ENCODE measurements at regions not wholly inside any gene's neighbourhood (a gene's known extent, or its start where the extent isn't known, plus 50 kb on each side); places are given as distances from the start of the nearest gene placed in this dataset.

DNA sequence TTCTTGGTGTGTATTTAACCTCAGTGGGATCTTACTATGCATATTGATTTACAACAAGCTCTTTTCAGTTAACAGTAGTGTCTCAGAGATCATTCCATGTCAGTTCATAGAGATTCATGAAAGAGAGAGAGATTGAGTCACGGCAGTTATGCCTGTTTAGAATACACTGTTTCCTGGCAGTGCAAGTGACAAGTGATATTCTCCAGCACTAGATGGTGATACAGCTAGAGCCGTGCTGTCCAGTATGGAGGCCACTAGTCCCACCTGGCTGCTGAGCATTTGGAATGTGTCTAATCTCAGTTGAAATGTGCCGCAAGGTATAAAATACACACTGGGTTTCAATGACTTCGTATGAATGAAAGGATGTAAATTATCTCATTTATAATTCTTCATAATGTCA, 184.4 kb downstream of the SUDS3 start:
- Histone ChIP-seq H3K36me3 (replicated peaks in 1 of 2; ENCODE audit: control insufficient read depth in 1 of 2, insufficient read depth in 2 of 2, low read length in 2 of 2) (no peaks in the 10 kb centered on the region), H3K4me3 (replicated peaks in 1 of 3; ENCODE audit: low read depth in 2 of 3, low read length in 3 of 3) (no peak overlapping the region), H3K9ac (ENCODE audit: insufficient read depth, low read length, poor library complexity, severe bottlenecking) (no peak overlapping the region), H3K27me3 (ENCODE audit: control insufficient read depth in 2 of 2, insufficient read depth in 2 of 2, low read length in 2 of 2) (no peaks in the 10 kb centered on the region), H2AFZ (ENCODE audit: insufficient read depth, low read depth, low read length, poor library complexity, severe bottlenecking) (no peak overlapping the region), H3K4me1 (ENCODE audit: control insufficient read depth in 1 of 2, insufficient read depth in 2 of 2, low read length in 2 of 2) (no peaks in the 10 kb centered on the region), H3K27ac (ENCODE audit: low read depth in 1 of 2, low read length in 2 of 2) (no peak overlapping the region), H3K4me2 (replicated peaks; ENCODE audit: extremely low read depth, low read length, poor library complexity, severe bottlenecking) (no peak overlapping the region), H3K79me2 (ENCODE audit: insufficient read depth, low read length) (no peaks in the 10 kb centered on the region), H3K9me3 (replicated peaks in 1 of 2; ENCODE audit: control insufficient read depth in 1 of 2, insufficient read depth in 1 of 2, low read length in 2 of 2) (no peaks in the 10 kb centered on the region), H4K20me1 (ENCODE audit: insufficient read depth, low read length) (no peaks in the 10 kb centered on the region)
- H3K4me3 Mint-ChIP-seq: no peak overlapping the region
- no peaks in the 10 kb centered on the region for H3K4me1 Mint-ChIP-seq
- 94% methylated on average over 2 of the region's 4 CpGs for WGBS (ENCODE audit: insufficient coverage)
- no peaks in the 10 kb centered on the region for H3K36me3 Mint-ChIP-seq
- TF ChIP-seq, protein P1, sequence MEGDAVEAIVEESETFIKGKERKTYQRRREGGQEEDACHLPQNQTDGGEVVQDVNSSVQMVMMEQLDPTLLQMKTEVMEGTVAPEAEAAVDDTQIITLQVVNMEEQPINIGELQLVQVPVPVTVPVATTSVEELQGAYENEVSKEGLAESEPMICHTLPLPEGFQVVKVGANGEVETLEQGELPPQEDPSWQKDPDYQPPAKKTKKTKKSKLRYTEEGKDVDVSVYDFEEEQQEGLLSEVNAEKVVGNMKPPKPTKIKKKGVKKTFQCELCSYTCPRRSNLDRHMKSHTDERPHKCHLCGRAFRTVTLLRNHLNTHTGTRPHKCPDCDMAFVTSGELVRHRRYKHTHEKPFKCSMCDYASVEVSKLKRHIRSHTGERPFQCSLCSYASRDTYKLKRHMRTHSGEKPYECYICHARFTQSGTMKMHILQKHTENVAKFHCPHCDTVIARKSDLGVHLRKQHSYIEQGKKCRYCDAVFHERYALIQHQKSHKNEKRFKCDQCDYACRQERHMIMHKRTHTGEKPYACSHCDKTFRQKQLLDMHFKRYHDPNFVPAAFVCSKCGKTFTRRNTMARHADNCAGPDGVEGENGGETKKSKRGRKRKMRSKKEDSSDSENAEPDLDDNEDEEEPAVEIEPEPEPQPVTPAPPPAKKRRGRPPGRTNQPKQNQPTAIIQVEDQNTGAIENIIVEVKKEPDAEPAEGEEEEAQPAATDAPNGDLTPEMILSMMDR (IDR thresholded peaks at IDR 0.05): no peak
- no peaks in the 10 kb centered on the region for H3K9me3 Mint-ChIP-seq
- H3K27ac Mint-ChIP-seq: no peak overlapping the region
- intact Hi-C loops (cut with micrococcal nuclease): no loop called here
- DNase-seq: no peak
- peaks cover 0 to 7% (median 2%) of the 10 kb centered on the region in 3 donors for H3K27me3 Mint-ChIP-seq (ENCODE audit: low read depth in 3 of 3)

DNA sequence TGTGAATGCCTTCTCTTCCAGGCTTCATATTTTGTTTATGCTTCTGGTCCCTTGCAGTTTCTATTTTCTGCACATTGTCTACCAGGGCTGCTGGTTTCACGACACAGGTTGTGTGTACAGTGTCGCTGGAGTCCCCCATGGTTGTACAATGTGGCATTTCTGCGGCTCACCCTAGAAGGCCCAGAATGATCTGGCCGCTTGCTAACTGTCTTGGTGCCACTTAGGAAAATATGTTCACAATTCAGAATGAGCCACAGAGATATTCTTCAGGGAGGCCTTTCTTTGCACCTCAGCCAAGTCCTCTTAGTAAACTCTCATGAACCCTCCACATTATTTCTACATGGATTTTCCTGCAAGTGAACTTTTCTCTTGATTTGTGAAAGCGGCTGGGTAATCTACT, 195.4 kb downstream of the SUDS3 start:
- peaks cover 0 to 3% (median 2%) of the 10 kb centered on the region in 7 donors for H3K9me3 Mint-ChIP-seq
- no peaks in the 10 kb centered on the region for H3K4me1 Mint-ChIP-seq

More for the DNA sequence above, 195.4 kb downstream of the SUDS3 start:
- WGBS (ENCODE audit: insufficient coverage): 95% methylated on average over 3 of the region's 5 CpGs
- peaks cover 0 to 3% of the 10 kb centered on the region in 2 donors for H3K9me3 ChIP-seq (replicated peaks in 1 of 2; ENCODE audit: control insufficient read depth in 1 of 2, insufficient read depth in 1 of 2, low read length in 2 of 2)
- intact Hi-C loops (cut with micrococcal nuclease): no loop called here
- H3K27ac ChIP-seq (ENCODE audit: low read depth in 1 of 2, low read length in 2 of 2): no peak overlapping the region
- H3K4me1 ChIP-seq (ENCODE audit: control insufficient read depth in 1 of 2, insufficient read depth in 2 of 2, low read length in 2 of 2): no peaks in the 10 kb centered on the region
- TF ChIP-seq, protein P1 (IDR thresholded peaks at IDR 0.05): no peak
- H2AFZ ChIP-seq (ENCODE audit: insufficient read depth, low read depth, low read length, poor library complexity, severe bottlenecking): no peak overlapping the region
- H4K20me1 ChIP-seq (ENCODE audit: insufficient read depth, low read length): no peaks in the 10 kb centered on the region
- no peak overlapping the region for H3K4me3 ChIP-seq (replicated peaks in 1 of 3; ENCODE audit: low read depth in 2 of 3, low read length in 3 of 3)
- H3K36me3 Mint-ChIP-seq: no peaks in the 10 kb centered on the region
- H3K36me3 ChIP-seq (replicated peaks in 1 of 2; ENCODE audit: control insufficient read depth in 1 of 2, insufficient read depth in 2 of 2, low read length in 2 of 2): no peaks in the 10 kb centered on the region
- H3K27me3 Mint-ChIP-seq (ENCODE audit: low read depth in 3 of 3): peaks cover 0 to 4% (median under 1%) of the 10 kb centered on the region in 3 donors
- no peak overlapping the region for H3K27ac Mint-ChIP-seq
- H3K9ac ChIP-seq (ENCODE audit: insufficient read depth, low read length, poor library complexity, severe bottlenecking): no peak overlapping the region
- H3K79me2 ChIP-seq (ENCODE audit: insufficient read depth, low read length): no peaks in the 10 kb centered on the region
- H3K4me2 ChIP-seq (replicated peaks; ENCODE audit: extremely low read depth, low read length, poor library complexity, severe bottlenecking): no peak overlapping the region
- DNase-seq: no peak
- no peaks in the 10 kb centered on the region for H3K27me3 ChIP-seq (ENCODE audit: control insufficient read depth in 2 of 2, insufficient read depth in 2 of 2, low read length in 2 of 2)
- no peak overlapping the region for H3K4me3 Mint-ChIP-seq
